Astrocyte of the spinal cord (primary cell): ENCODE measurements at regions not wholly inside any gene's neighbourhood (a gene's known extent, or its start where the extent isn't known, plus 50 kb on each side); places are given as distances from the start of the nearest gene placed in this dataset.

ENCODE experiments used
- DNase-seq: peaks from one replicate; pipeline ENCODE4 v3.0.0; 2011; ENCODE audit warnings: low read depth, low spot score
- H3K4me3 ChIP-seq: 2 replicates; pipeline ENCODE4 v1.5.1; 2011; ENCODE audit warnings: low read depth, mild to moderate bottlenecking, low read length, moderate library complexity
- CTCF ChIP-seq: IDR thresholded peaks from 2 replicates; pipeline ENCODE4 v1.5.1; 2012; ENCODE audit warnings: low read depth, mild to moderate bottlenecking, low read length, inconsistent platforms
- in situ Hi-C: cut with HindIII; loops from 2 replicates; pipeline ENCODE4 v1.10.0; 2017; ENCODE audit warnings: low sequenced_read_pairs

DNA sequence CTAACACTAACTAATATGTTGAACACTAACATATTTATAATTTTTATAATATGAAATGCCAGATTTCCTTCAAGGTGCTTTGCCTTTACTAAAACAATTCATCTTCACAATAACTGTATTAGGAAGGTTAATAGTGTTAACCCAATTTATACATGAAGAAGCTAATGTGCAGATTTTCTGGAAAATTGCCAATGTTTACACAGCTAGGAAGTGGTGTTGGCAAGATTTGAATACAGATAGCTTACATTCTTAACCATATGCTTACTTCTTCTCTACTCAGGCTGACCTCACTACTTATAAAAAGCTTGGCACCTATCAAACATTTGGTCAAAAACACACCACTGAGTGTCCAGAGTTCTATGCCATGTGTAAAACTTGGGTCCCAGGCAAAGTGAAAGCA is 445.4 kb upstream of the ITGA1 start:
- no peak overlapping the region for H3K4me3 ChIP-seq
- TF ChIP-seq CTCF: no peak
- no peak for DNase-seq
- in situ Hi-C loops: no loop called here

DNA sequence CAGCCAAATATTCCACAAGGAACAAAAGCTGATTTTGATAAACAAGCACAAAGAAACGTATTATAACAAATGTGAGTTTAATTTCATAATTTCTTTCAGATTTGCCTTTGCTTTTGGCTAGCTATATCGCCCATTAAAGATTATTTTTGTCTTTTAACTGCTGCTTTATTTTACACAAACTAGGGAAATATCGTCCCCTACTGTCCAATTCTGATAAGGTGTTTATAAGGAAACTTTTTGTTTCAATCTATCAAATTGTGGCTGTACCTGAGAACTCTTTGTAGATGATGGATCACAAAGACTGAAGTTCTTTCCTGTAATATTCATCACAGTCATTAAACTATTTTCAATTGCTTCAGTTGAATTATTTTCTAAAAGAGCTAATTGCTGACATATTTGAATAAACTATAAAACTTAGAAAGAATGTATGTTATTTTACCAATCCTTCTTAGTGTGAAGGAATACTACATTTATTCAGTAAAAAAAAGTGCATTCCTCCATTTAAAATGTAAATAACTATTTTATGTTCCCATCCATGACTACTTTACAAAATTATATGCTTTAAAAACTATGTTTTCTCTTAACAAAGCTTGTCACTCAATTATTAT is 431.3 kb upstream of the ITGA1 start:
- in situ Hi-C loops: no loop called here
- peak; percentile 56 for TF ChIP-seq CTCF
- DNase-seq: peak; percentile 2
- no peak overlapping the region for H3K4me3 ChIP-seq

- no peak overlapping the region for H3K4me3 ChIP-seq
- in situ Hi-C loops: no loop called here
- TF ChIP-seq CTCF: no peak
- DNase-seq: no peak
These were observed 428.5 kb upstream of the ITGA1 start for GRCh38 chr5:52359261-52359660.

DNA sequence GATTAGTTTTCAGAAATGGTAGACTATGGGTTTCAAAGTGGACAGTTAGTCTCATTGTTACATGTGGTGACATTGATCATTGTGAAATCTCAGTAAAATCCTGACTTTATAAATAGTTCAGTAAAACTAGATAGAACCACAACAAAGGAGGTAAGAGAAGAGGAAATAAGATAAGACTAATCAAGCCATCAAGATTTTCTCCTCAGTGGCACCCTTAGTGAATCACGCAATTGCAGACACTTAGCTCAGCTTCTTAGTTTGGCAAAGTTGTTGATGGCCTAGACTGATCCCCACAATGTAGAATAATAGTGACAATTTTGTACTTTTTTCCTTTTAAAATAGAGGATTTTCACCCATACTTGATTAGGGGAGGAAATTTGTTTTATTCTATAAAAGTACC is 426.7 kb upstream of the ITGA1 start:
- DNase-seq: no peak
- H3K4me3 ChIP-seq: no peak overlapping the region
- no peak for TF ChIP-seq CTCF
- in situ Hi-C loops: no loop called here

GRCh38 chr5:52374286-52374685 is 413.4 kb upstream of the ITGA1 start:
- TF ChIP-seq CTCF: no peak
- no peak overlapping the region for H3K4me3 ChIP-seq
- in situ Hi-C loops: no loop called here
- no peak for DNase-seq

DNA sequence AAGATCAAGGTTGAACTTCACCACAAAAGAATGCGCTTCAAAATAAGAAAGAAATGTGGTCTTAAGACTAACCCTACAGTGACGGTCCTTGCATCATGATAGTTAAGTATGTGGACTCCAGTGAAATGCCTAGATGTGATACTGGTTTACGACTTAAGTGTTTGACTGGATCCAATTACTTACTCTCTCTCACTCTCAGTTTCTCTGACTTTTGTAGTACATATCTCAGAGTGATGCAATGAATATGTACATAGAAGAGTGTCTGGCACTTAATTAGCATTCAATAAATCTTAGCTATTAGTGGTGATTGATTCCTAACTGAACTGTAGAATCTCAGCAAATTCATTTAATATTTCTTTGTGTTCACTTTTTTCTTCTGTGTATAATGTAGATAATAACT is 411.7 kb upstream of the ITGA1 start:
- in situ Hi-C loops: no loop called here
- DNase-seq: no peak
- no peak overlapping the region for H3K4me3 ChIP-seq
- TF ChIP-seq CTCF: no peak

DNA sequence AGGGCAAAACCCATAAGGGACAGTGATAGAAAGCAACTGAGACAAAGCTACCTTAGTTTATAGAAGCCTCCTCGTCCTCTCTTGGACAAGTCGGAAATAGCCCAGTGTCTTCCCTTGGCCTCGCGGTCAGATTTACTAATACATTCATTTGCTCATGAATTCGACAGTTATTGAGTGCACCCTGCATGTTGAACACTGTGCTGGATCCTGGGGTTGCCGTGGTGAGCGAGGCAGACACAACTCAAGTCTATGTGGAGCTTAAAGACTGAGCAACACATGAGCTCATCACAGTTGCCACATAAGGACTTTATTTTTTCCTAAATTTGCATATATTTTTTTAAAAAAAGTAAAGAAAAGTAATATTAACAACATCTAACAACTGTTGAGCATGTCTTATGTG is 411.1 kb upstream of the ITGA1 start:
- in situ Hi-C loops: no loop called here
- no peak overlapping the region for H3K4me3 ChIP-seq
- no peak for TF ChIP-seq CTCF
- DNase-seq: no peak
